ENCODE measurements at regions not wholly inside any gene's neighbourhood (a gene's known extent, or its start where the extent isn't known, plus 50 kb on each side); places are given as distances from the start of the nearest gene placed in this dataset.

GRCh38 chr22:47663615-47664605 is 901.5 kb downstream of the TBC1D22A start:
- DNase-seq, result no peak

GRCh38 chr22:47659467-47660223 is 897.2 kb downstream of the TBC1D22A start:
- DNase-seq, result no peak

GRCh38 chr22:47658182-47658581 is 895.7 kb downstream of the TBC1D22A start:
- no peak for DNase-seq

- no peak for DNase-seq
Measured at GRCh38 chr22:47657224-47657623, 894.8 kb downstream of the TBC1D22A start.

- no peak for DNase-seq
Measured at GRCh38 chr22:47656806-47657205, 894.4 kb downstream of the TBC1D22A start.

- DNase-seq, result no peak
Measured at GRCh38 chr22:47655930-47656329, 893.5 kb downstream of the TBC1D22A start.

GRCh38 chr22:47654922-47655491 is 892.6 kb downstream of the TBC1D22A start:
- no peak for DNase-seq

- DNase-seq, result no peak
Measured at GRCh38 chr22:47653921-47654320, 891.5 kb downstream of the TBC1D22A start.

GRCh38 chr22:47651216-47651987 is 889.0 kb downstream of the TBC1D22A start:
- no peak for DNase-seq

GRCh38 chr22:47647720-47648119 is 885.3 kb downstream of the TBC1D22A start:
- DNase-seq, result no peak

- DNase-seq, result no peak
Measured at GRCh38 chr22:47647181-47647580, 884.7 kb downstream of the TBC1D22A start.

GRCh38 chr22:47645923-47646322 is 883.5 kb downstream of the TBC1D22A start:
- no peak for DNase-seq

GRCh38 chr22:47645450-47645914 is 883.0 kb downstream of the TBC1D22A start:
- DNase-seq, result no peak

GRCh38 chr22:47634347-47634746 is 871.9 kb downstream of the TBC1D22A start:
- no peak for DNase-seq

GRCh38 chr22:47633111-47633510 is 870.7 kb downstream of the TBC1D22A start:
- DNase-seq, result no peak

GRCh38 chr22:47632701-47633100 is 870.3 kb downstream of the TBC1D22A start:
- DNase-seq, result no peak

GRCh38 chr22:47631571-47632102 is 869.2 kb downstream of the TBC1D22A start:
- DNase-seq, result no peak

GRCh38 chr22:47630741-47631534 is 868.5 kb downstream of the TBC1D22A start:
- no peak for DNase-seq

GRCh38 chr22:47629791-47630655 is 867.6 kb downstream of the TBC1D22A start:
- no peak for DNase-seq

- no peak for DNase-seq
Measured at GRCh38 chr22:47629273-47629711, 866.8 kb downstream of the TBC1D22A start.
